ENCODE measurements at regions not wholly inside any gene's neighbourhood (a gene's known extent, or its start where the extent isn't known, plus 50 kb on each side); places are given as distances from the start of the nearest gene placed in this dataset.

DNA sequence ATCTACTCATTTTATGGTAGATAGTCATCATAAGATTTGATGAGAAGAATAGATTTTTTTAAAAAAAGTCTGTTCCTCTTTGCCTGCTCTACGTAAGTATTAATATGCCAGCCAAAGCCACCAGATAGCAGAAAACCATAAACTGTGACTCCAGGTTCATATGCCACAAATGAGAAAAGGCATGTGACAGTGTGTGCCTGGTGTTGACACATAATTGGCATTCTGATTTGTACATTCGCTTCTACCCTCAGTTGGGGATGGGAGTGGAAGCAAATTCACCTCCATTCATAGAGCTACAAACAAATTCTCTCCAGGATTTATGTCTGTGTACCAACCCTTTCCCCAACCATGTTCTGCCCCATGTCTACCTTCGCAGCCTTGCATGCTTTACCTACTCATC lies 391.6 kb downstream of the PMP22 start:
- H3K36me3 Mint-ChIP-seq: no peaks in the 10 kb centered on the region
- peaks cover 8% of the 10 kb centered on the region for H3K27me3 Mint-ChIP-seq
- H3K9me3 Mint-ChIP-seq: no peaks in the 10 kb centered on the region
- no peak overlapping the region for H3K4me3 Mint-ChIP-seq
- H3K4me1 Mint-ChIP-seq: no peaks in the 10 kb centered on the region
- no peak overlapping the region for H3K27ac Mint-ChIP-seq

DNA sequence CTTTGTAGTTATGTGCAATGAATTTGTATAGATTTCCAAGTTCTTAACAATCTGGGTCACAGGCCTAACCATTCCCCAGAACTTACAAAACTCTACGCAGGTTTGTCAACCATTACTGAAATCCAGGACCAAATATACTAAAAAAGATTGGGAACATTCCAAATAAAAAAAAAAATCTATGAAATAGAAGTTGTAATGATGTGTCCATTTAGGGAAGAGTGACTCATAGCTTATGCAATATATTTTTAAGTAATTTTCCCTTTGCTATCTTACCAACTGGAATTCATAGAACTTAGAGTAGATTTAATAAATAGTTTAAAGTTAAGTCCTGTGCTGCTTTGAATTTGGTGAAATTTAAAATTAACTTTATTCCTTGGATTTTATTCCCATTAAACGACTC lies 393.2 kb downstream of the PMP22 start:
- H3K27ac Mint-ChIP-seq: no peak overlapping the region
- H3K36me3 Mint-ChIP-seq: no peaks in the 10 kb centered on the region
- H3K4me3 Mint-ChIP-seq: no peak overlapping the region
- no peaks in the 10 kb centered on the region for H3K9me3 Mint-ChIP-seq
- no peaks in the 10 kb centered on the region for H3K4me1 Mint-ChIP-seq
- peaks cover 13% of the 10 kb centered on the region for H3K27me3 Mint-ChIP-seq

DNA sequence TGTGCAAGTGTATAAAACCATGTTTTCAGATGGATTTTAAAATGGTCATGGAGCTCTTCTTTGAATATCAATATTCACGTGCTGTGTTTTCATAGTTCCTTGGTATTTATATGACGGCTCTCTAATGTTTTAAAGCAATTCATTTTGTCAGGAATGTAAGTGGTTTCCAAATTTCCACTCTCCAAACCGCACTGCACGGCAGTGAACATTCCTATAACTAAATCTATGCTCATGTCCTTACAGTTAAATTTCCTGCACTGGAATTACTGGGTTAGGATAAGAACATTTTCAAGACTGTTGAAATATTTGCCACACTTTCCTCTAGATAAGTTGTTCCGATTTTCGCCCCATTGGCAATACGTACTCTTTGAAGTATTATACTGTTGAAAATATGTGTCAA lies 398.9 kb downstream of the PMP22 start:
- H3K4me3 Mint-ChIP-seq: no peak overlapping the region
- H3K36me3 Mint-ChIP-seq: no peaks in the 10 kb centered on the region
- H3K9me3 Mint-ChIP-seq: no peaks in the 10 kb centered on the region
- no peak overlapping the region for H3K27ac Mint-ChIP-seq
- peaks cover 13% of the 10 kb centered on the region for H3K27me3 Mint-ChIP-seq
- no peaks in the 10 kb centered on the region for H3K4me1 Mint-ChIP-seq

DNA sequence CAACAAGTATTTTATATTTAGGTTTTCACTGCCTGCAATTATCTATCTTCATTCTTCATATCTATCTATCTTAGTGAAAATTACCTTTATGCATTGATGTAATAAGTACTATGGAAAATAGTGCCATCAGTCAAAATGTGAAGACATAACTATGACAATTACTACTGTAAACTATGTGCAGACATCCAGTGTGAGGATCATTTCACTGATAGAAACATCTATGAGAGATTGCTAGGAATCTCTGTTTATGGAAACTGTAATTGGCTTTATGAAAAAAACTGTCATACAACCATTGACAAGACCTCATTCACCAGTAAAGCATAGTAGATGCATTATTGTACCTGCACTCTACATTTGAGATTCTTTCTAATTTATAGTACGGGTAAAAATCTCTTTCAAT lies 401.0 kb downstream of the PMP22 start:
- H3K27me3 Mint-ChIP-seq: peaks cover 6% of the 10 kb centered on the region
- H3K9me3 Mint-ChIP-seq: no peaks in the 10 kb centered on the region
- no peak overlapping the region for H3K27ac Mint-ChIP-seq
- H3K4me1 Mint-ChIP-seq: no peaks in the 10 kb centered on the region
- H3K36me3 Mint-ChIP-seq: no peaks in the 10 kb centered on the region
- no peak overlapping the region for H3K4me3 Mint-ChIP-seq

DNA sequence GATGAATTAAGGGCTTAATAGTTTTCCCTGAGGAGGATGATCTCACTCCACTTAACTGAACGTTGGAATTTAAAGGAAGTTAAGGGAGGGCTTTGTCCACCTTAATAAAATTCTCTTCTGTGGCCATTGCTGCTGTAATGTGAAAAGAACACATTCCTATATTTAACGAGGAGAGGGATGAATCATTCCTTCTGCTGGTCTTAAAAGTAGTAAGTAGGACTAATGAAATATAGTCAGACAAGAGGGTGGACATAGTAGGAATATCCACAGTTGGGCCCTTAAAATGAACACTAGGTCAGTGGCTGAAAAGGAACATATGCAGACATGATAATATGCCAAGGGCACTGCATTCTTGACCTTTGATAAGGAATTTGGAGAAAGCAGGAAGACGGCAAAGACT lies 405.6 kb downstream of the PMP22 start:
- no peak overlapping the region for H3K4me3 Mint-ChIP-seq
- H3K4me1 Mint-ChIP-seq: no peaks in the 10 kb centered on the region
- peaks cover 2% of the 10 kb centered on the region for H3K27me3 Mint-ChIP-seq
- H3K27ac Mint-ChIP-seq: no peak overlapping the region
- no peaks in the 10 kb centered on the region for H3K9me3 Mint-ChIP-seq
- no peaks in the 10 kb centered on the region for H3K36me3 Mint-ChIP-seq

DNA sequence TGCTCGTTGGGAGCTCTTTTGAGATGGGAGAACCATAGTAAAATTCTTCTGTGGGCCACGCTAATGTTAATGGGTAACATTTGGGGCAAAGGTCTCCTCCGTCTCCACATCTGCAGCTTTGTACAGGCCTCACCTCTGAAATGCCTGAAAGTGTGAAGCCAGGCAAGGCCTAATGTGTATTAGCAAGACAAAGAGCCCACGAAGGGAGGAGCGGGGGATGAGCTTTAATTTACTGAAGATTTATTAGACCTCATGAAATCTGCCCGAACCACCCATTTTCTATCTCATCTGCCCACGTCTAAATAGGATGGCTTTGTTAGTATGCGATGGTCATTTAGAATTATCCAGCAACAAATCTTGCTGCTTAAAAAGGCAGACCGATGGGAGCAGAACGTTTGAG lies 408.9 kb downstream of the PMP22 start:
- peaks cover 2% of the 10 kb centered on the region for H3K27me3 Mint-ChIP-seq
- H3K4me1 Mint-ChIP-seq: no peaks in the 10 kb centered on the region
- H3K4me3 Mint-ChIP-seq: no peak overlapping the region
- no peak overlapping the region for H3K27ac Mint-ChIP-seq
- no peaks in the 10 kb centered on the region for H3K36me3 Mint-ChIP-seq
- H3K9me3 Mint-ChIP-seq: no peaks in the 10 kb centered on the region

DNA sequence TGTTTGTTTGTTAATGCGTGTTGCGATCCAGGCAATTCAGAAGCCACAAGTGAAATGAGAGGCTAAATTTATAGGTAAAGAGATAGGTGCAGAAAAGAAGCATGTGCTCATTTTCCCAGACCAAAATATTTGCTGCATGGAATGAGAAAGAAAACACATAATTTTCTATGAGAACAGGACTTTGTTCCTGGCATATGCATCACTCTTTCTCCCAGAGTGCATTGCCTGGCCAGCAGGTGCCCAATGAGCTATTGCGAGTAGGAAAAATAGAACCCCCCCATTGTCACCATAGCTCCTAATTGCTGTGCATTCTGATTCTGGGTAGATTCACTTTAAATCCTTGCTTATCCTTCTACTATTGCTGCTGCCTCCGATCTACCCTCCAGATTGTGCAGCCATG lies 410.4 kb downstream of the PMP22 start:
- H3K4me1 Mint-ChIP-seq: no peaks in the 10 kb centered on the region
- no peaks in the 10 kb centered on the region for H3K36me3 Mint-ChIP-seq
- no peak overlapping the region for H3K4me3 Mint-ChIP-seq
- H3K27ac Mint-ChIP-seq: no peak overlapping the region
- H3K9me3 Mint-ChIP-seq: no peaks in the 10 kb centered on the region
- peaks cover 2% of the 10 kb centered on the region for H3K27me3 Mint-ChIP-seq

DNA sequence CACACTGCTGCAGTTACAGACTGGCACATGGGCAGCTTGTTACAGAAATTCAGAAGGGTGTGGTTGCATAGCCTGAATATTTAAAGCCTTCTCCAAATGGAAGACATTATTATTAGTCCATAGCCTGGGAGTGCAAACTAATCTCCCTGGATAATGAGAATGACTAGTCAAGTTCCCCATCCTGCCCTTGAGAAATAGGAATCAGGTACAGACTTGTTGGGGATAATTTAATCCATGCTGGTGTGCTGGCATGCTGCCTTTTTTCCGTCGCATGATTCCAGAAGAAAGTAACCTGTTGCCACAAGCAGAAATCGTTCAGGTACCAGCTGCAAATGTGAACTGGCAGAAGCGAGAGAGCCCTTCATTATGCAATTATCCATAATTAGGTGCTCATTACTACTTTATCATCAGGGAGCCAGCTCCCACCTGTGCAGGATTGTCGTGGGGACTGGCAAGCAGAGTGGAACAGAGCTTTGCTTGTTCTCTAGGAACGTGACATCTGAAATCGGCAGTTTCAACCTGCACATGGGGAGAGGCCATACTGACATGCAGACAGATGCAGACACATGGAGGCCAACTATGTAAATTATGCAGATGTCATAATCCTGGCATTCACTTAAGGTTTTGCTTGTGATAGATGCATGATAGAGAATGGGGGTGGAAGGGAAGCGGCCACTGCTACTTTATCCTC lies 419.4 kb downstream of the PMP22 start:
- no peaks in the 10 kb centered on the region for H3K36me3 Mint-ChIP-seq
- H3K4me1 Mint-ChIP-seq: no peaks in the 10 kb centered on the region
- H3K9me3 Mint-ChIP-seq: no peaks in the 10 kb centered on the region
- no peak overlapping the region for H3K27ac Mint-ChIP-seq
- peaks cover 22% of the 10 kb centered on the region for H3K27me3 Mint-ChIP-seq
- no peak overlapping the region for H3K4me3 Mint-ChIP-seq

DNA sequence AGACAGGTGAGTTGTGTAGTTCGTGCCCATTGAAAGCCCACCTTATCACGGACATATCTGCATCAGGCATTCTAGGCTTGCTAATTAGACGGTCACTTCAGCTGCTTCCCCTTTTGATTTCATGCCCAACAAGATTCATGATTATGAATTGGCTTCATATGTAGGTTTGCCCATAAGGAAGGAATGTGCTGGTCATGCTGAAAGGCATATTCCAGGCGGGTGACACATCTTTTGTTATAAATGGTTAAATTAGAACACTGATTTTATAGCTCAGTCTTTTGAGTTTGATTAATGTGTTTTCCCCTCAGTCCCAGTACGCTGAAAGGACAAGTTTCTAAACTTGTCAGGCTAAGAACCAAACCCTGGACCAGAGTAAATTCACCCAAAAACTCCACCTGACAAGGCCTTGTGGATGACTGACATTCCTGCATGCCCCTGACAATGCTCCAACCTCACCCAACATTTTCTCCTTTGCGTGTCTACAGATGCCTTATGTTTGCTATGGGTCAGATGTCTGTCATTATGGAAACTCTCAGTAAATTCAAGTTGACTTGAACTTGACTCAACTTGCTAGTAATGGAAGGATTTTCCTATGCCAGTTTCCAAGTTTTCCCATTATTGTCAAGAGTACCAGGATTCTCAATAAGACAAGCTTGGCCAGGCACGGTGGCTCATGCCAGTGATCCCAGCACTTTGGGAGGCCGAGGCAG lies 421.9 kb downstream of the PMP22 start:
- no peaks in the 10 kb centered on the region for H3K4me1 Mint-ChIP-seq
- H3K27ac Mint-ChIP-seq: no peak overlapping the region

DNA sequence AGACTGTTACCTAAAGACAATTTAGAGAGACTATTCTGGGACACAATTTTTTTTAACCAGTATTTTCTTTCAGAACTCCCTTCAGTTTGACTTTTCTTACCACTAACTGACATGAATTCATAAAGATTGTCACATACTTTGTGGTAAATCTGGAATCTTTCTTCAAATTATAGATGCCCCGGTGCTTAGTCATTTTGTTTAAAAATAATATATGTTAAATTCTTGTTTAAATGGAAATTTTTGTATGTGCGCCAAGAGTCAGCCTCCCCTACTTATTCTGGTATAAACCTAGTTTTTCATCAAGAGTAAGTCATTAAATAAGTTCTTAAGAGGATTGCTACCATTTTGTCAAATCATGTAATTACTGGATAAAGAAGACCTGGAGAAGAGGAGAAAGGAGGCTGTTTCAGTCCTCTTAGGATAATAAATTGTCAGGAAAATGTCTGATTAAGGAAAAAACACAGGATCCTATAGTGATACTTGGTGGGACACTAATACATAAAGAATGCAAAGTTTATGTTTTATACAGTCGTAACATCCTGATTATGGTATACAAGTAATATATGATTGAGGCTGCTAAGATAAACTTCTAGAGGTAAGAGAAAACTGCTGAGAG lies 424.4 kb downstream of the PMP22 start:
- no peak overlapping the region for H3K4me3 Mint-ChIP-seq
- no peaks in the 10 kb centered on the region for H3K36me3 Mint-ChIP-seq
- no peaks in the 10 kb centered on the region for H3K9me3 Mint-ChIP-seq
- H3K4me1 Mint-ChIP-seq: no peaks in the 10 kb centered on the region
- peaks cover 15% of the 10 kb centered on the region for H3K27me3 Mint-ChIP-seq
- H3K27ac Mint-ChIP-seq: no peak overlapping the region

More for the DNA sequence above, 421.9 kb downstream of the PMP22 start:
- Mint-ChIP-seq H3K36me3 (no peaks in the 10 kb centered on the region), H3K4me3 (no peak overlapping the region), H3K9me3 (no peaks in the 10 kb centered on the region), H3K27me3 (peaks cover 23% of the 10 kb centered on the region)

DNA sequence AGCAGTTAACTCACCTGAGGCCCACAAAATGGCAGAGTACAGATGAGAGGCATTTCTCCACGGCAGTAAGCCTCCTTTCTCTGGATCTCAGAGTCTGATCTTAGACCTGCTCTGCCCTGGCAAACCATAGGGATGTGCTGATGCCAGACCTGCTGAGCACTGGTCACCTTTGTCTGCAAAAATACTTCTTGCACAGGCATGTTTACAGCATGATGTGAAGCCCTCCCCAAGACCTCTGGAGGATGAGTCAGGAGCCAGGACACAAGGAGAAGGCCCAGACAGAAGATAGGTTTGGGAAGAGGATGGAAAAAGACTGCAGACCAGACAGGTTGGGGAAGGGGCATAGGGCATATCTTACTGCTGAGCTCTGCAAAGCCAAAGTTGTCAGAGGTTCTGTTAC lies 426.6 kb downstream of the PMP22 start:
- no peak overlapping the region for H3K27ac Mint-ChIP-seq
- H3K9me3 Mint-ChIP-seq: no peaks in the 10 kb centered on the region
- H3K4me1 Mint-ChIP-seq: no peaks in the 10 kb centered on the region
- peaks cover 7% of the 10 kb centered on the region for H3K27me3 Mint-ChIP-seq
- no peak overlapping the region for H3K4me3 Mint-ChIP-seq
- no peaks in the 10 kb centered on the region for H3K36me3 Mint-ChIP-seq

DNA sequence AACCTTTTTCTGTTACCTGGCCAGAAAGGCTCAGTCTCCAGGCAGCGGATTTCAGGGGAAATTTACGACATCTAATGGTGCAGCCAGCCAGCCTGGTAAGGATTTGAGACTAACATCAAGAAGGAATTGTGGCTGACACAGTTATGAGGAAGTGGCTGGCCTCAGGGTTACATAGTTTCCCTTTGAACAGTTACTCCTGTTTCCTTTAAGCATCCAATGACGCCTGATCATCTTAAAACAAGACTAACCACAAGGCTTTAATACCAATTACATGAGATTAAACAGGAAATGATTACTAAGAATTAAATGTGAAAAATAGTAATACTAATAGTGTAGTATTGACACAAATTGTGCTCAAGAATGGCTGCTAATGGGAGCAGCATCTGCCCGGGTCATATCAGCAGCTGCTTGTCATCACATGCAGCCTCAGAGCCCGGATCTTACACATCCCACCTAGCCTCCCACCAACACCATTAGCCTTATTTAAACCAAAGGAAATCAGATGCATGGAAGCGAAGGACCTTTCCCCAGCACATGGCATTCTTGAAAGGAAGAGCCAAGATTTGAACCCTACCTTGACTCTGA lies 431.8 kb downstream of the PMP22 start:
- Mint-ChIP-seq H3K36me3 (no peaks in the 10 kb centered on the region), H3K4me1 (peaks cover 6% of the 10 kb centered on the region), H3K9me3 (no peaks in the 10 kb centered on the region), H3K27me3 (peaks cover 5% of the 10 kb centered on the region), H3K4me3 (no peak overlapping the region), H3K27ac (no peak overlapping the region)

DNA sequence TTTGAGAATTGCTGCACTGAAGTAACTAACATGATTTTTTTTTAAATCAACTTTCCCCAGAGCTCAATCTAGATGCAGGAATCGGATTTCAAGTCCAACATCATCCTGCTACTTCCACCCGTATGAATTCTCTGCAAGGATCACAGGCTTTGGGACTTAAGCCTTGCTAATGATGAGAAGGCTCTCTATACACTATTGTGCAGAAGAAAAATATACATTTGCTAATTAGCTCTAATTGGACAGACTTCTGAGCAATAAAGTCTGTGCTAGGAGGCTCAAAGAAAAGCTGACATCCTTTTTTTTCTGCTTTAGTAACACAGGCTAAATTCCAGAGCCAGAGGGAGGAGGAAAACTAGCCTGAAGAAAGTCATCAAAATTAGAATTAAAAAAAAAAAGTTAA lies 433.6 kb downstream of the PMP22 start:
- H3K36me3 Mint-ChIP-seq: no peaks in the 10 kb centered on the region
- peaks cover 6% of the 10 kb centered on the region for H3K4me1 Mint-ChIP-seq
- no peaks in the 10 kb centered on the region for H3K9me3 Mint-ChIP-seq
- H3K4me3 Mint-ChIP-seq: no peak overlapping the region
- peaks cover 9% of the 10 kb centered on the region for H3K27me3 Mint-ChIP-seq
- H3K27ac Mint-ChIP-seq: no peak overlapping the region

DNA sequence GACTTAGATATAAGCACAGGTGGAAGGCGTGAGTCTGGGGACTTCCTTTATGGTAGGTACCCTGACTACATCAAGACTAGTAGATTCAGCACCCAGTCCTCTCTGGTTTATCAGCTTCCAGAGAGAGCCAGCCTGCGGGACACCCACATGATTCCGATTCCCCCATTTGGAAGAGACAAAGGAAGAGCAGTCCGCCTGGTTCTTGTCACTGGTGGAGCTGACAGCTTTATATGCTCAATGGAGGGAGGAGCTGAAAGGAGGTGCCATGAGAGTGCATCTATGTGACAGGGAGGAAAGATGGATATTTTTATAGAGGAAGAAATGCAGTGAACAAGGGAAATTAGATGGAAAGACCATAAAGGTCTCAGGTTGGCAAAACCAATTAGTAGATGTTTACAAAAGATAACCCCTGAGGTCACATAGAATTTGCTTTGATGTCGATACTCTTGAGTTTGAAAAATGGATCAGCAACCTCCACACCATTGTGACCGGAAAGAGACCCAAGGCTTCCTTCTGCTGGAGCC lies 437.7 kb downstream of the PMP22 start:
- Mint-ChIP-seq H3K4me1 (no peaks in the 10 kb centered on the region), H3K9me3 (peaks cover 5% of the 10 kb centered on the region), H3K4me3 (no peak overlapping the region), H3K27ac (no peak overlapping the region), H3K27me3 (peaks cover 12% of the 10 kb centered on the region), H3K36me3 (peaks cover 3% of the 10 kb centered on the region)

DNA sequence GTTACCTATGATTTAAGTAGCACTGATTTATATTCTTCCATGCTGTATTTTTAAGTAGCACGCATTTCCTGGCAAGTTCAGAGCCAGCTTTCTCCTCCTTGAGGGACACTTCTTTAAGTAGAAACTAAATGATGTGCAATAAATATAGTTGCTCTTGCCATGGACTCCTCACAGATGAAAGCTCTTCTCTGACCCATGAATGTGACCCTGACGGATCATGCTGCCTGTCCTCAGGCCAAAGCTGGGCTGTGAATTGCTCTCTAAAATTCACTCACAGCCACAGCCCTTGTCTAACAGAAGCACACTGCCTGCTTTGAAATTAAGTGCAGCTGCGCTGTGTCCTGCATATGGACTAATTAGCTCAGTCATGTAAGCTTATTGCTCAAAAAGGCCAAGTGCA lies 438.8 kb downstream of the PMP22 start:
- Mint-ChIP-seq H3K27me3 (peaks cover 12% of the 10 kb centered on the region), H3K4me3 (no peak overlapping the region), H3K27ac (no peak overlapping the region), H3K9me3 (peaks cover 5% of the 10 kb centered on the region), H3K36me3 (peaks cover 3% of the 10 kb centered on the region), H3K4me1 (no peaks in the 10 kb centered on the region)

DNA sequence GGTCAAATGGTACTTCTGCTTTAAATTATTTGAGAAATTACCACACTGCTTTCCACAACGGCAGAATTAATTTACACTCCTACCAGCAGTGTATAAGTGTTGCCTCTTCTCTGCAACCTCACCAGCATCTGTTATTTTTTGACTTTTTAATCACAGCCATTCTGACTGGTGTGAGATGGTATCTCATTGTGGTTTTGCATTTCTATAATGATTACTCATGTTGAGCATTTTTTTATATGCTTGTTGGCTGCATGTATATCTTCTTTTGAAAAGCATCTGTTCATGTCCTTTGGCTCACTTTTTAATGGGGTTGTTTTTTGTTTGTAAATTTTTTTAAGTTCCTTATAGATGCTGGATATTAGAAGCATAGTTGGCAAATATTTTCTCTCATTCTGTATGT lies 446.7 kb downstream of the PMP22 start:
- Mint-ChIP-seq H3K27me3 (no peaks in the 10 kb centered on the region), H3K4me1 (no peaks in the 10 kb centered on the region), H3K27ac (no peak overlapping the region), H3K36me3 (no peaks in the 10 kb centered on the region), H3K4me3 (no peak overlapping the region), H3K9me3 (no peaks in the 10 kb centered on the region)

Measured in activated naive CD4-positive, alpha-beta T cell treated with anti-CD3 and anti-CD28 coated beads, Interleukin-2, amount 50 U/mL, for 24 hours (primary cell).